ENCODE measurements at regions not wholly inside any gene's neighbourhood (a gene's known extent, or its start where the extent isn't known, plus 50 kb on each side); places are given as distances from the start of the nearest gene placed in this dataset.

- TF ChIP-seq CTCF (conservative IDR thresholded peaks at IDR 0.05 in 1 of 2, IDR thresholded peaks at IDR 0.05 in 1 of 2; ENCODE audit: extremely low read depth in 1 of 2, insufficient read depth in 1 of 2, low read depth in 1 of 2, low read length in 2 of 2) = no peak
- no peak for TF ChIP-seq EZH2 (IDR thresholded peaks at IDR 0.05; ENCODE audit: borderline replicate concordance, low read length)
Observed at GRCh38 chr16:9542165-9542755, 450.8 kb downstream of the HAPSTR1 start.
